Motor neuron (in vitro differentiated cells): ENCODE measurements at regions not wholly inside any gene's neighbourhood (a gene's known extent, or its start where the extent isn't known, plus 50 kb on each side); places are given as distances from the start of the nearest gene placed in this dataset.
A peak's percentile ranks its signal among the peaks of the same experiment; 100 is the strongest.

ENCODE experiments used
- ATAC-seq, 8 experiments: fragments of 200-7000 bp; cut with Tn5 transposase; replicated peaks in 6 of 8; 2 replicates each; pipeline ENCODE4 v1.8.0; 2021; ENCODE audit warnings: mild to moderate bottlenecking in 8 of 8, moderate library complexity in 8 of 8
- H3K27ac ChIP-seq, 2 donors: fragments of 250-450 bp; sonication (Bioruptor Pico); 2 replicates each; pipeline ENCODE4 v1.9.0; 2021; ENCODE audit warnings: antibody characterized with exemption in 2 of 2, mild to moderate bottlenecking in 2 of 2, moderate library complexity in 1 of 2
- H3K4me1 ChIP-seq, 2 donors: fragments of 250-450 bp; sonication (Bioruptor Pico); replicated peaks in 1 of 2; 2 replicates each; pipeline ENCODE4 v1.6.1; 2021; ENCODE audit warnings: antibody characterized with exemption in 2 of 2, mild to moderate bottlenecking in 2 of 2, moderate library complexity in 1 of 2
- H3K4me3 ChIP-seq, 5 donors: fragments of 250-450 bp; sonication (Bioruptor Pico); 2 replicates each; pipeline ENCODE4 v1.9.0; 2021; ENCODE audit warnings: antibody characterized with exemption in 5 of 5, mild to moderate bottlenecking in 5 of 5, moderate library complexity in 4 of 5
- WGBS, 10 experiments: fragments of 450-650 bp; shearing (Covaris generic); methylation state at CpG; one replicate each; pipeline ENCODE4 v1.0.0; 2022; 5-methylcytosine and 5-hydroxymethylcytosine counted together
- in situ Hi-C, 9 experiments: fragments of 400-800 bp; cut with MboI; loops; one replicate each; pipeline ENCODE4 v1.15.0; 2021; ENCODE audit warnings: low sequenced_read_pairs in 9 of 9, low pct_unique_long_range_greater_than_20kb in 2 of 9; ENCODE audit not compliant: unreplicated experiment in 9 of 9

- no peak overlapping the region for H3K4me3 ChIP-seq
- no peak overlapping the region for H3K27ac ChIP-seq
- WGBS, 10 experiments, result 0 to 100% (median 46%) methylated on average over 1 to 2 of the region's 2 CpGs; no CpG with 5 or more reads in 2 of the 10 experiments
- no peaks in the 10 kb centered on the region for H3K4me1 ChIP-seq
- in situ Hi-C loops, result no loop called here
- ATAC-seq, result no peak
These were observed 296.6 kb upstream of the CRIM1 start for GRCh38 chr2:36058953-36059352.

GRCh38 chr2:36058076-36058475 is 297.5 kb upstream of the CRIM1 start:
- WGBS, 10 experiments, result 3 to 94% (median 67%) methylated on average over 2 to 3 of the region's 3 CpGs
- in situ Hi-C loops, result no loop called here
- Histone ChIP-seq H3K27ac (no peak overlapping the region), H3K4me3 (no peak overlapping the region), H3K4me1 (no peaks in the 10 kb centered on the region)
- no peak for ATAC-seq

- in situ Hi-C loops, result no loop called here
- Histone ChIP-seq H3K4me3 (no peak overlapping the region), H3K27ac (no peak overlapping the region), H3K4me1 (no peaks in the 10 kb centered on the region)
- 78 to 100% (median 88%) methylated on average over 1 of the region's 1 CpG; no CpG with 5 or more reads in 7 of the 10 experiments for WGBS, 10 experiments
- no peak for ATAC-seq
These were observed 302.8 kb upstream of the CRIM1 start for GRCh38 chr2:36052819-36053218.

- Histone ChIP-seq H3K4me1 (peaks cover 9 to 13% of the 10 kb centered on the region in 2 donors), H3K27ac (no peak overlapping the region), H3K4me3 (no peak overlapping the region)
- peak in 1 of 8 experiments; percentile 32 for ATAC-seq
- WGBS, 10 experiments, result 4 to 87% (median 75%) methylated on average over 2 to 4 of the region's 4 CpGs; no CpG with 5 or more reads in 5 of the 10 experiments
- in situ Hi-C loops, result no loop called here
These were observed 311.2 kb upstream of the CRIM1 start for GRCh38 chr2:36044411-36044810.

GRCh38 chr2:36035137-36035536 is 320.4 kb upstream of the CRIM1 start:
- no peaks in the 10 kb centered on the region for H3K4me1 ChIP-seq
- H3K4me3 ChIP-seq, result no peak overlapping the region
- H3K27ac ChIP-seq, result no peak overlapping the region
- no peak for ATAC-seq
- 2 to 100% (median 87%) methylated on average over 3 of the region's 3 CpGs for WGBS, 10 experiments
- in situ Hi-C loops, result no loop called here

- WGBS, 10 experiments, result 0 to 100% (median 58%) methylated on average over 1 to 3 of the region's 3 CpGs
- no peak for ATAC-seq
These were observed 323.5 kb upstream of the CRIM1 start for GRCh38 chr2:36032046-36032445.

GRCh38 chr2:36031471-36031870 is 324.1 kb upstream of the CRIM1 start:
- peaks cover 0 to 8% of the 10 kb centered on the region in 2 donors for H3K4me1 ChIP-seq
- WGBS, 10 experiments, result 0 to 86% (median 0%) methylated on average over 1 of the region's 1 CpG; no CpG with 5 or more reads in 6 of the 10 experiments
- in situ Hi-C loops, result no loop called here
- H3K27ac ChIP-seq, result no peak overlapping the region
- peak in 1 of 8 experiments; percentile 64 for ATAC-seq
- no peak overlapping the region for H3K4me3 ChIP-seq

More at GRCh38 chr2:36032046-36032445, 323.5 kb upstream of the CRIM1 start:
- Histone ChIP-seq H3K27ac (no peak overlapping the region), H3K4me3 (no peak overlapping the region), H3K4me1 (peaks cover 0 to 8% of the 10 kb centered on the region in 2 donors)
- in situ Hi-C loops, result no loop called here

- peak in 5 of 8 experiments; percentile 35 to 64 (median 48) for ATAC-seq
- H3K27ac ChIP-seq, result no peak overlapping the region
- in situ Hi-C loops, result no loop called here
- no peak overlapping the region for H3K4me3 ChIP-seq
- H3K4me1 ChIP-seq, result peaks cover 0 to 8% of the 10 kb centered on the region in 2 donors
- WGBS, 10 experiments, result 0 to 67% (median 40%) methylated on average over 1 to 2 of the region's 2 CpGs; no CpG with 5 or more reads in 1 of the 10 experiments
These were observed 328.0 kb upstream of the CRIM1 start for GRCh38 chr2:36027616-36028015.

- ATAC-seq, result no peak
- Histone ChIP-seq H3K4me3 (no peak overlapping the region), H3K4me1 (no peaks in the 10 kb centered on the region), H3K27ac (no peak overlapping the region)
- 0 to 100% (median 65%) methylated on average over 1 of the region's 1 CpG; no CpG with 5 or more reads in 2 of the 10 experiments for WGBS, 10 experiments
- in situ Hi-C loops, result no loop called here
These were observed 342.5 kb upstream of the CRIM1 start for GRCh38 chr2:36013064-36013463.

- H3K4me1 ChIP-seq, result peaks cover 0 to 4% of the 10 kb centered on the region in 2 donors
- WGBS, 10 experiments, result 100% methylated on average over 1 to 2 of the region's 4 CpGs; no CpG with 5 or more reads in 8 of the 10 experiments
- in situ Hi-C loops, result no loop called here
- no peak for ATAC-seq
- no peak overlapping the region for H3K4me3 ChIP-seq
- H3K27ac ChIP-seq, result no peak overlapping the region
These were observed 349.1 kb upstream of the CRIM1 start for GRCh38 chr2:36006444-36006843.

- in situ Hi-C loops, result no loop called here
- Histone ChIP-seq H3K4me3 (no peak overlapping the region), H3K27ac (no peak overlapping the region), H3K4me1 (peaks cover 0 to 4% of the 10 kb centered on the region in 2 donors)
- ATAC-seq, result no peak
- WGBS, 10 experiments, result 0 to 80% (median 43%) methylated on average over 1 of the region's 1 CpG; no CpG with 5 or more reads in 1 of the 10 experiments
These were observed 352.6 kb upstream of the CRIM1 start for GRCh38 chr2:36002941-36003340.

GRCh38 chr2:35997488-35997887 is 358.1 kb upstream of the CRIM1 start:
- in situ Hi-C loops, result no loop called here
- H3K4me1 ChIP-seq, result peaks cover 0 to 2% of the 10 kb centered on the region in 2 donors
- no peak overlapping the region for H3K4me3 ChIP-seq
- H3K27ac ChIP-seq, result no peak overlapping the region
- no peak for ATAC-seq
- WGBS, 10 experiments, result 0 to 100% (median 93%) methylated on average over 1 to 2 of the region's 2 CpGs; no CpG with 5 or more reads in 2 of the 10 experiments

- peaks cover 0 to 3% of the 10 kb centered on the region in 2 donors for H3K4me1 ChIP-seq
- no peak for ATAC-seq
- H3K27ac ChIP-seq, result no peak overlapping the region
- in situ Hi-C loops, result no loop called here
- WGBS, 10 experiments, result 0 to 60% (median 13%) methylated on average over 1 to 3 of the region's 4 CpGs; no CpG with 5 or more reads in 3 of the 10 experiments
- H3K4me3 ChIP-seq, result no peak overlapping the region
These were observed 366.1 kb upstream of the CRIM1 start for GRCh38 chr2:35989503-35989902.

GRCh38 chr2:35989040-35989439 is 366.5 kb upstream of the CRIM1 start:
- peaks cover 0 to 3% of the 10 kb centered on the region in 2 donors for H3K4me1 ChIP-seq
- H3K4me3 ChIP-seq, result no peak overlapping the region
- H3K27ac ChIP-seq, result no peak overlapping the region
- ATAC-seq, result no peak
- in situ Hi-C loops, result no loop called here
